Left forelimb (tissue), 1 donor: ENCODE measurements at regions not wholly inside any gene's neighbourhood (a gene's known extent, or its start where the extent isn't known, plus 50 kb on each side); places are given as distances from the start of the nearest gene placed in this dataset.
"Not testable (repeated sequence)": the region's sequence is repeated elsewhere in the genome, so short reads cannot be mapped to it uniquely, and the experiment has no call there.

ENCODE experiments used
- DNase-seq: peaks from one replicate; pipeline ENCODE4 v3.0.0-alpha.2; 2018; ENCODE audit warnings: low spot score

GRCh38 chr22:19641254-19641982, 72.9 kb upstream of the SEPTIN5 start:
- DNase-seq: peak; percentile 42

DNA sequence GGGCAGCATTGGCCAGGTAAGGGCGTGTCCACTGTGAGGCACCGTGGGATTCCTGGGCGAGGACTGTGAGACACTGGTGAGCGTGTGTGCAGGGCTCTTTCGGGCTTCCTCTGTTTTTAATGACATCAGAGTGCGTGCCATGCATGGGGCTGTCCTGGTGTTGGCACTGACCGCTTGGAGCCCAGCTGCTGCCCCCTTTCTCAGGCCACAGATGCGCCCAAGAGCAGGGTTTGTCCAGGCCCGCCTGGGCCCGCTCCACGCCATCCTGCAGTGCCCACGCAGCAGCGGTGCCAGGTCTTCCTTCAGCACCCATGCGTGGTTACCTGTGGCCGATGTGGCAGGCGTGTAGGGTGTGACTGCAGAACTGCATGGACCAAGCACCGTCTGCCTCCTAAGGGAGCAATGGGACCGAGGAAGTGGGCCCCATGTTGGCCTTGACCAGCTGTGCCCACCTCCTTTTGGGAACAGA, 72.3 kb upstream of the SEPTIN5 start:
- peak; percentile 30 for DNase-seq

DNA sequence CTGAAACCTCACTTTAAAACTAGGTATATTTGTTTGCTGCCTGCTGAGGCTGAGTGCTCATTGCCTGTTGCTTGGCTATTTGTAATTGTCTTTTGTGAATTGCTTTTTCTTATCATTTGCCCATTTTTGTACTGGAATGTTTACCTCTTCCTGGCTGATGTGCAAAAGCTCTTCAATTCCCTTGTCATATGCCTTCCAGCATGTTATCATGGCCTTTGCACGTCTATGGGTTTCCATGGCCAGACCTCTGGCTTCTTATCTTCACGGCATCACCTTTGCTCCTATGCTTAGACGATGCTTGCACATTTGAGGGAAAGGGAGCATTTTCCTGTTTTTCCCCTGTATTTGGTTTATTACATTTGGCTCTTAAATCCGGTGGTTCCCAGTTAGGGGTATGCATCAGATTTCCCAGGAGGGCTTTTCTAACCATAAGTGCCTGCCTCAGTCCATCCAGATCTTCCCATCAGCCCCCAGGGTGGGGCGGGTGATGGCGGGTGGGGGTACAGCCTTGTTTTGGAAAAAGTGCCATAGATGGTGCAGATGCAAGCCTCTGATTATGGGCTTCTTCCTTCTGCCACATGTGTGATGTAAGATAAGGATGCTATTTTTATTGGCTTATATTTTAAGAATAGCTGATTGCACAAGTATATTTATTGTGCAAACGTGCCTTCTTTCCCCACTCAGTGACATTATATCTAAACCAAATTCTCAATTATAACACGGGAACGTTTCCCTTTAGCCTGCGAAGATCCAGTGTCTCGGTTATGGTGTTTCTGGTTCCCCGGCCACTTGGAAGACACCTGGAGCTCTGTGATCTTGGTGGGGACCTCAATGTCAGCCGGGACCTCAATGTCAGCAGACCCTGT, 70.6 kb upstream of the SEPTIN5 start:
- peak; percentile 26 for DNase-seq

- no peak for DNase-seq
Observed at GRCh38 chr22:19644314-19645223, 69.7 kb upstream of the SEPTIN5 start.

DNA sequence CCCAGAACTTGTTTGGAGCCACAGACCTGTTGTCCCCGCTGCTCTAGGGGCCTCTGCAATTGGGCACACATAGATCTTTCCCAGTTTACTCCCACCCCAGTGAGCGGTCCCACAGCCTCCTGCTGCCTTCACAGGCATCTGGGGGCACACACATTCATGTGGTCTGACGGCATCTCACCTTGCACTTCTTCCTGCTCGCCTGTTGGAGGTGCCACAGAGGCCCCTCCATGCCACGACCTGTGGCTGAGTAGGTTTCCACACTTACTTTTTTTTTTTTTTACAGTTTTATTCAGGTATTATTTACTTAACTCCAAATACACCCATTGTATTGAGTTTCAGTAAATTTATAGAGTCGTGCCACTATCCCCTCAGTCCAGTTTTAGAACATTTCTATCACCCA, 68.9 kb upstream of the SEPTIN5 start:
- DNase-seq: no peak

DNA sequence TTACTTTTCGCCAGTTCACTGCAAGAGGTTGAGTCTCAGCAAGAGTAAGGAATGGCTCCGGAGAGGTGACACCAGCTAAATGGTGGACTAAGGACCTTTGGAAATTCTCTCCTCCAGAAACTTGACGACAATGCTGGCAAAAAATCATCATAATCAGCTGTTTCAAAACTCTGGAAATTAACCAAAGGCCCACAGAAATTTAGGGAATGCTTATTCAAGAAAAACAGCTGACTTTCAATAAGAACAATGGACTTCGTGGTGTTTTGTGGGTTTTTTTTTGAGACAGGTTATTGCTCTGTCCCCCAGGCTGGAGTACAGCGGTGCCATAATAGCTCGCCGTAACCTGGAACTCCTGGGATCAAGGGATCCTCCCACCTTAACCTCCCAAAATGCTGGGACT, 68.4 kb upstream of the SEPTIN5 start:
- DNase-seq: no peak

GRCh38 chr22:19646383-19646782, 67.9 kb upstream of the SEPTIN5 start:
- peak; percentile 22 for DNase-seq

GRCh38 chr22:19648419-19648929, 65.8 kb upstream of the SEPTIN5 start:
- DNase-seq: no peak

DNA sequence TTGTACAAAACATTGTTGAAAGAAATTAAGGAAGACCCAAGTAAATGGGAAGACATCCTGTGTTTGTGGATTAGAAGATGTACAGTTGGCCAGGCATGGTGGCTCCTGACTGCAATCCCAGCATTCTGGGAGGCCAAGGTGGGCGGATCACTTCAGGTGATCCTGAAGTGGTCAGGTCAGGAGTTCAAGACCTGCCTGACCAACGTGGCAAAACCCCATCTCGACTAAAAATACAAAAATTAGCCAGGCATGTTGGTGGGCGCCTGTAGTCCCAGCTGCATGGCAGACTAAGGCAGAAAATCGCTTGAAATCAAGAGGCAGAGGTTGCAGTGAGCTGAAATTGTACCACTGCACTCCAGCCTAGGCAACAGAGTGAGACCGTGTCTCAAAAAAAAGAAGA, 62.0 kb upstream of the SEPTIN5 start:
- no peak for DNase-seq

- DNase-seq: no peak
Observed at GRCh38 chr22:19654338-19654987, 59.8 kb upstream of the SEPTIN5 start.

DNA sequence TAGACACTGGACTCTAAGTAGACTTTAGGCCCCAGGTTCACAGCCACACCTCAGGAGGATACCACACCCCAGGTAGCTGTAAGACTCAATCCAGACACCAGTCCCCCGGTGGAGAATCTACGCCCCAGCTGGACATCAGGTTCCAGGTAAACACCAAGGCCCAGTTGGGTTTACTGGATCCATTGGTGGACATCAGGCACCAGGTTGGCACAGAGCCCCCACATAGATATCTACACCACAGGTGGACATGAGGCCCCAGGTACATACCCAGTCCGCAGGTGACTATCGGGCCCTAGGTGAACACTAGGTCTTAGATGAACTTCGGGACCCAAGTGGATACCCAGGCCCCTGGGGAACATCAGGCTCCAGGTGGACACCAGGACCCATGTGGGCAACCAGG, 58.9 kb upstream of the SEPTIN5 start:
- DNase-seq: no peak

- no peak for DNase-seq
Observed at GRCh38 chr22:19656541-19657251, 57.6 kb upstream of the SEPTIN5 start.

DNA sequence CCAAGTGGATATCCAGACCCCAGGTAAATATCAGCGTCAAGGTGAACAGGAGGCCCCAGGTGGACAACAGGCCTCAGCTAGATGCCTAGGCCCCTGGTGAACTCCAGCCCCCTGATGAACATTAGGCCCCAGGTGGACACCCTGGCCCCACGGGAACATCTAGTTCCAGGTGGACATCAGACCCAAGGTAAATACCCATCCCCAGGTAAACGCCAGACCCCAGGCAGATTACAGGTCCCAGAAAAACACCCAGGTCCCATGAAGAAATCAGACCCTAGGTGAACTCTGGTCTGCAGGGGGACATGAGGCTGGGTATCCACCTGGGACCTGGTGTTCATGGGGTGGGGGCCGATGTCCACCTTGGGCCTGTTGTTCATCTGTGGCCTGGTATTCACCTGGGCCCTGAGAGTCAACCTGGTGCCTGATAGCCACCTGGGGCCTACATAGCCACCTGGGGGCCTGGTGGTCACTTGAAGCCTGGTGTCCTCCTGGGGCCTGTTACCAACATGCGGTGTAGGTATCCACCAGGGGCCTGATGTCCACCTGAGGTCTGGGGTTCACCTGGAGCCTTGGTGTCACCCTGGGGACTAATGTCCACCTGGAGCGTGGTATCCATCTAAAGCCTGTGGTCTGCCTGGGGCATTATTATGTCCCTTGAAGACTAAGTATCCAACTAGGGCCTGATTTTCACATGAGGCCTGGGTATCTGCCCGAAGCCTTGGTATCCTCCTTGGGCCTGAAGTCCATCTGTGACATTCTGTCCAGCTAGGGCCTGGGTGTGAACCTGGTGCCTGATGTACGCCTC, 56.8 kb upstream of the SEPTIN5 start:
- DNase-seq: no peak

GRCh38 chr22:19658057-19658966, 56.0 kb upstream of the SEPTIN5 start:
- no peak for DNase-seq

- DNase-seq: no peak
Observed at GRCh38 chr22:19658967-19659804, 55.1 kb upstream of the SEPTIN5 start.

- DNase-seq: no peak
Observed at GRCh38 chr22:19659805-19660345, 54.4 kb upstream of the SEPTIN5 start.

DNA sequence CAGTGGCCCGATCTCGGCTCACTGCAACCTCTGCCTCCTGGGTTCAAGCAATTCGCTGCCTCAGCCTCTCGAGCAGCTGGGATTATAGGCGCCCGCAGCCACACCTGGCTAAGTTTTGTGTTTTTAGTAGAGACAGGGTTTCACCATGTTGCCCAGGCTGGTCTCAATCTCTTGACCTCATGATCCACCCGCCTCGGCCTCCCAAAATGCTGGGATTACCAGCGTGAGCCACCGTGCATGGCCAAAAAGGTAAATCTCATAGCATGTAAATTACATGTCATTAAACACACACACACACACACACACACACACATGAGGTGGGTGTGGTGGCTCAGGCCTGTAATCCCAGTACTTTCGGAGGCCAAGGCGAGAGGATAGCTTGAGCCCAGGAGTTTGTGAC, 53.7 kb upstream of the SEPTIN5 start:
- DNase-seq: not testable (repeated sequence)

DNA sequence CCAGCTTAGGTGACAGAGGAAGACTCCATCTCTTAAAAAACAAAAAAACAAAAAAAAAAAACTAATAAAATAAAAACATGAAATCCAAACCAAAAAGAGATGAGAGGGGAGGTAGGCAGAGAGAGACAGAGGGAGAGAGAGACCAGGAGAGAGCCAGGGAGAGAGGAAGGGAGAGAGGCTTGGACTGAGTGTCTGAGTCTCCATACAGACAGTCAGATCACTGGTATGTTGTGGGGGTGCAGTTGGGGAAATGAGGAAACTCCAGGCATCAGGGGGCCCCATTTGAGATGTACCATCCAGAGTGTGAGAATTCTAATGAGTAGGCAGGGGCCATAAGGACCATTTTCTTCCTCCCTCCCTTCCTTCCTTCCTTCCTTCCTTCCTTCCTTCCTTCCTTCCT, 53.1 kb upstream of the SEPTIN5 start:
- no peak for DNase-seq
